ENCODE measurements at regions not wholly inside any gene's neighbourhood (a gene's known extent, or its start where the extent isn't known, plus 50 kb on each side); places are given as distances from the start of the nearest gene placed in this dataset.

DNA sequence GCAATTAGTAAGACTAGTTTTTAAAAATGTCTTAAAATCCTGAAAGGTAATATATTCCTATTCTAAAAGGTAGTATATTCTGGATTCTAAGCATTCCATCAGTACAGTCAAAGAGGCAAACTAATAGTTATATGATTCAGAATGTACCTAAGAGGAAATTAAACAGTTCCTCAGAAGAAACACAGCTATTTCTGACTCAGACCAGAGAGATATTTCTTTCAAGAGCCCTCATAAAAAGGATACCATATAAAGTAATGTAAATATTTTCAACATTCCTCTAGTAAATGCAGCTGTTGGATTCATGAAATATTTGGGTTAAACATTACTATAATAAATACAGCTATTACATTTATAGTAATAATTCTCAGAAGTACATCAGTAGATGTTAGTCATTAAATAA is 358.3 kb downstream of the MAGEB5 start:
- Histone ChIP-seq H3K27ac (no peak overlapping the region), H3K27me3 (no peaks in the 10 kb centered on the region), H3K4me3 (no peak overlapping the region), H3K36me3 (no peaks in the 10 kb centered on the region), H3K9me3 (no peaks in the 10 kb centered on the region), H3K4me1 (no peaks in the 10 kb centered on the region)
- DNase-seq (ENCODE audit: extremely low spot score in 2 of 2): no peak
- TF ChIP-seq POLR2AphosphoS5 (IDR thresholded peaks at IDR 0.05; ENCODE audit: insufficient read depth in 1 of 2, low read depth in 1 of 2): no peak
- no peak for TF ChIP-seq POLR2A (IDR thresholded peaks at IDR 0.05)
- TF ChIP-seq, protein P1, sequence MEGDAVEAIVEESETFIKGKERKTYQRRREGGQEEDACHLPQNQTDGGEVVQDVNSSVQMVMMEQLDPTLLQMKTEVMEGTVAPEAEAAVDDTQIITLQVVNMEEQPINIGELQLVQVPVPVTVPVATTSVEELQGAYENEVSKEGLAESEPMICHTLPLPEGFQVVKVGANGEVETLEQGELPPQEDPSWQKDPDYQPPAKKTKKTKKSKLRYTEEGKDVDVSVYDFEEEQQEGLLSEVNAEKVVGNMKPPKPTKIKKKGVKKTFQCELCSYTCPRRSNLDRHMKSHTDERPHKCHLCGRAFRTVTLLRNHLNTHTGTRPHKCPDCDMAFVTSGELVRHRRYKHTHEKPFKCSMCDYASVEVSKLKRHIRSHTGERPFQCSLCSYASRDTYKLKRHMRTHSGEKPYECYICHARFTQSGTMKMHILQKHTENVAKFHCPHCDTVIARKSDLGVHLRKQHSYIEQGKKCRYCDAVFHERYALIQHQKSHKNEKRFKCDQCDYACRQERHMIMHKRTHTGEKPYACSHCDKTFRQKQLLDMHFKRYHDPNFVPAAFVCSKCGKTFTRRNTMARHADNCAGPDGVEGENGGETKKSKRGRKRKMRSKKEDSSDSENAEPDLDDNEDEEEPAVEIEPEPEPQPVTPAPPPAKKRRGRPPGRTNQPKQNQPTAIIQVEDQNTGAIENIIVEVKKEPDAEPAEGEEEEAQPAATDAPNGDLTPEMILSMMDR (IDR thresholded peaks at IDR 0.05): no peak
- intact Hi-C loops (cut with DNase I): no loop called here

DNA sequence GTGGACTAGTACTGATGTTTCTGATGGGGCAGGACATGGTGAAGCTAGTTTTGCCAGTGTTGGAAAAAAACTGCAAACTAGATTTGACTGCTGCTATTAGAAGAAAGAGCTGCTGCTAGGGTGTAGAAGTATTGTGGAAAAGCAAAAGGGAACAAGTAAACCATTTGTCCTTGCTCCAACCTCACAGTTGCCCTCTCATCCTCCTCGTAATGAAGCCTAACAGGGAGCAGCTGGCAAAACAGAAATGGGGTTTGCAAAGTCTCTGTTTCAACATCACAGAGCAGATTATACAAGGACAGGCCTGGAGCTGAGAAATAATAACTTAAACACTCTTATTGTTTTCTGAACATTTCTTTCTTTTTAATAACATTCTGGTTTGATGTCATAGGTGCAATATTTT is 346.2 kb downstream of the MAGEB5 start:
- DNase-seq (ENCODE audit: extremely low spot score in 2 of 2): no peak
- Histone ChIP-seq H3K9me3 (no peaks in the 10 kb centered on the region), H3K36me3 (no peaks in the 10 kb centered on the region), H3K27ac (no peak overlapping the region), H3K4me3 (no peak overlapping the region), H3K4me1 (no peaks in the 10 kb centered on the region), H3K27me3 (no peaks in the 10 kb centered on the region)
- TF ChIP-seq POLR2A (IDR thresholded peaks at IDR 0.05): no peak
- TF ChIP-seq, protein P1 (IDR thresholded peaks at IDR 0.05): no peak
- no peak for TF ChIP-seq POLR2AphosphoS5 (IDR thresholded peaks at IDR 0.05; ENCODE audit: insufficient read depth in 1 of 2, low read depth in 1 of 2)
- intact Hi-C loops (cut with DNase I): no loop called here

DNA sequence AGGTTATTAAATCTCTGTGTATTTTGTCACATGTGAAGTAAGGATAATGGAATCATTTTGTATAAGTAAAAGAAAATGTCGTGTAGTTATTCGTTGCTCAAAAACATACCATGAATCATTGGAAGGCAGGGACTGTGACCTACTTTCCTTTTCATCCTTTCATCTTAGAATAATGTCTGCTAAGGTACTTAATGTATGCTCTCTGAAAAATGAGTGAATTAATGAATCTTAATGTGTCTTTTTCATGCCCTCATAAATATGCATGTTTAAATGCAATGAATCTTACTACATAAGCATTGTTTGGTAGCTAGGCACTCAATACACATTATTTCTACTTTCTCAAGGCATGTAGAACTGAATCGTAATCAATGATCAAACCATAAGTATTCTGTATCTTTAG is 343.9 kb downstream of the MAGEB5 start:
- TF ChIP-seq, protein P1 (IDR thresholded peaks at IDR 0.05): no peak
- TF ChIP-seq POLR2AphosphoS5 (IDR thresholded peaks at IDR 0.05; ENCODE audit: insufficient read depth in 1 of 2, low read depth in 1 of 2) (no peak), POLR2A (IDR thresholded peaks at IDR 0.05) (no peak)

DNA sequence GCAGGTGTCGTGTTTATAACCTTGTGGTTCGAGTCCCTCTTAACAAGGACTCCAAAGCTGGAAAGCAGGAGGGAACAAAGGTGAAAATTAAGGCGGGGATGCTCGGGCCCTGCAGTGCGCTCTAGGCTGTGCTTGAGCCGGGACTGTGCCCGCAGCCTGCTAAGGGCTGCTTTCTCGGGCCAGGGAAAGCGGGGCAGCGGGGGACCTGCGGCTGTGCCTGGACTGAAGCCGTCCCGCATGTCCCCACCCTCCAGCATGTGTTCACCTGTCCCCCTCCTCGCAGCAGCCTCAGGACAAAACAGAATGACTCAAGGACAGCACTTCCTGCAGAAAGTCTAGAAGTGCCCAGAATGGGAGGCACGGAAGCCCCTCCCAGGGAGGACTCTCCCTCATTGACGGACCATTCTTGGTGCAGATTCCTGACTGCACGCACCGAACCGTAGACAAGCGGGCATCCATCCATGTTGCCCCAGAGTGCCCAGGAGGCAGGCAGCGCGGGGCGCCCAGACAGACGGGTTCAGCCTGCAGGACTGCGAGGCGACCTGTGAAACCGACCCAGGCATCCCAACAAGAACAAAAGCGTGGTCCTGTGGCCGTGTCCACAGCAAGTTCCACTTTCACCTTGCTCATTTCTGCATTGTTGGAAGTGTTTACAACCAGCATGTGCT is 342.9 kb downstream of the MAGEB5 start:
- intact Hi-C loops (cut with DNase I): no loop called here
- no peaks in the 10 kb centered on the region for H3K36me3 ChIP-seq
- no peak for DNase-seq (ENCODE audit: extremely low spot score in 2 of 2)

More for the DNA sequence above, 343.9 kb downstream of the MAGEB5 start:
- no peak overlapping the region for H3K27ac ChIP-seq
- no peaks in the 10 kb centered on the region for H3K36me3 ChIP-seq
- DNase-seq (ENCODE audit: extremely low spot score in 2 of 2): no peak
- intact Hi-C loops (cut with DNase I): no loop called here
- no peaks in the 10 kb centered on the region for H3K27me3 ChIP-seq
- H3K4me1 ChIP-seq: no peaks in the 10 kb centered on the region
- H3K9me3 ChIP-seq: no peaks in the 10 kb centered on the region
- H3K4me3 ChIP-seq: no peak overlapping the region

More for the DNA sequence above, 342.9 kb downstream of the MAGEB5 start:
- Histone ChIP-seq H3K9me3 (no peaks in the 10 kb centered on the region), H3K4me3 (no peak overlapping the region), H3K4me1 (no peaks in the 10 kb centered on the region), H3K27me3 (no peaks in the 10 kb centered on the region), H3K27ac (no peak overlapping the region)
- no peak for TF ChIP-seq POLR2AphosphoS5 (IDR thresholded peaks at IDR 0.05; ENCODE audit: insufficient read depth in 1 of 2, low read depth in 1 of 2)
- TF ChIP-seq POLR2A (IDR thresholded peaks at IDR 0.05): no peak
- TF ChIP-seq, protein P1 (IDR thresholded peaks at IDR 0.05): no peak

Data from vagina (tissue), 2 donors.